Left lung (tissue), 4 donors: ENCODE measurements at regions not wholly inside any gene's neighbourhood (a gene's known extent, or its start where the extent isn't known, plus 50 kb on each side); places are given as distances from the start of the nearest gene placed in this dataset.

Experiments used
- ATAC-seq: fragments of 200-7000 bp; cut with Tn5 transposase; one replicate; pipeline ENCODE4 v1.9.1; 2020; ENCODE audit warnings: moderate library complexity
- DNase-seq, 4 donors: peaks; one replicate each; pipeline ENCODE4 v3.0.0-alpha.2; 2013 to 2020
- H3K27ac ChIP-seq, 2 donors: fragments of 200-600 bp; sonication (generic) in 1 of 2; one replicate each; pipeline versions ENCODE4 v1.5.0 to v1.8.0; 2020 to 2021
- H3K27me3 ChIP-seq, 2 donors: fragments of 200-600 bp; sonication (generic) in 1 of 2; one replicate each; pipeline versions ENCODE4 v1.5.0 to v1.8.0; 2020 to 2021
- H3K36me3 ChIP-seq, 2 donors: fragments of 200-600 bp; sonication (generic) in 1 of 2; one replicate each; pipeline versions ENCODE4 v1.5.0 to v1.8.0; 2020 to 2021
- H3K4me1 ChIP-seq, 2 donors: fragments of 200-600 bp; one replicate each; pipeline ENCODE4 v1.8.0; 2021
- H3K4me3 ChIP-seq, 2 donors: fragments of 200-600 bp; sonication (generic) in 1 of 2; one replicate each; pipeline versions ENCODE4 v1.5.0 to v1.8.0; 2020 to 2021; ENCODE audit warnings: mild to moderate bottlenecking in 1 of 2
- H3K9me3 ChIP-seq, 2 donors: fragments of 200-600 bp; sonication (generic) in 1 of 2; one replicate each; pipeline versions ENCODE4 v1.5.0 to v1.8.0; 2020 to 2021
- intact Hi-C, 2 donors: fragments of 100-400 bp; cut with DNase I; formaldehyde crosslinking; loops; one replicate each; pipeline versions ENCODE4 v1.11.2 to v1.14.2; 2022
- TF ChIP-seq, protein P1 (sequence below), 2 donors: fragments of 200-600 bp; sonication (generic) in 1 of 2; IDR thresholded peaks; one replicate each; pipeline versions ENCODE4 v1.5.0 to v1.8.0; 2021; ENCODE audit warnings: antibody characterized with exemption in 2 of 2
- donor health status: DM: no; HTN: yes; CAD: no.
- donor health status: DM: no; HTN: no; CAD: no.

- ATAC-seq, result no peak
- Histone ChIP-seq H3K27me3 (no peaks in the 10 kb centered on the region), H3K27ac (no peak overlapping the region), H3K36me3 (no peaks in the 10 kb centered on the region), H3K4me3 (no peak overlapping the region), H3K4me1 (no peaks in the 10 kb centered on the region), H3K9me3 (peaks cover 0 to 2% of the 10 kb centered on the region in 2 donors)
- DNase-seq, result no peak
- TF ChIP-seq, protein P1, sequence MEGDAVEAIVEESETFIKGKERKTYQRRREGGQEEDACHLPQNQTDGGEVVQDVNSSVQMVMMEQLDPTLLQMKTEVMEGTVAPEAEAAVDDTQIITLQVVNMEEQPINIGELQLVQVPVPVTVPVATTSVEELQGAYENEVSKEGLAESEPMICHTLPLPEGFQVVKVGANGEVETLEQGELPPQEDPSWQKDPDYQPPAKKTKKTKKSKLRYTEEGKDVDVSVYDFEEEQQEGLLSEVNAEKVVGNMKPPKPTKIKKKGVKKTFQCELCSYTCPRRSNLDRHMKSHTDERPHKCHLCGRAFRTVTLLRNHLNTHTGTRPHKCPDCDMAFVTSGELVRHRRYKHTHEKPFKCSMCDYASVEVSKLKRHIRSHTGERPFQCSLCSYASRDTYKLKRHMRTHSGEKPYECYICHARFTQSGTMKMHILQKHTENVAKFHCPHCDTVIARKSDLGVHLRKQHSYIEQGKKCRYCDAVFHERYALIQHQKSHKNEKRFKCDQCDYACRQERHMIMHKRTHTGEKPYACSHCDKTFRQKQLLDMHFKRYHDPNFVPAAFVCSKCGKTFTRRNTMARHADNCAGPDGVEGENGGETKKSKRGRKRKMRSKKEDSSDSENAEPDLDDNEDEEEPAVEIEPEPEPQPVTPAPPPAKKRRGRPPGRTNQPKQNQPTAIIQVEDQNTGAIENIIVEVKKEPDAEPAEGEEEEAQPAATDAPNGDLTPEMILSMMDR (IDR thresholded peaks at IDR 0.05), result no peak
- intact Hi-C loops, result no loop called here
These were observed 1347.4 kb upstream of the PIK3C3 start for GRCh38 chr18:40607542-40608148.

DNA sequence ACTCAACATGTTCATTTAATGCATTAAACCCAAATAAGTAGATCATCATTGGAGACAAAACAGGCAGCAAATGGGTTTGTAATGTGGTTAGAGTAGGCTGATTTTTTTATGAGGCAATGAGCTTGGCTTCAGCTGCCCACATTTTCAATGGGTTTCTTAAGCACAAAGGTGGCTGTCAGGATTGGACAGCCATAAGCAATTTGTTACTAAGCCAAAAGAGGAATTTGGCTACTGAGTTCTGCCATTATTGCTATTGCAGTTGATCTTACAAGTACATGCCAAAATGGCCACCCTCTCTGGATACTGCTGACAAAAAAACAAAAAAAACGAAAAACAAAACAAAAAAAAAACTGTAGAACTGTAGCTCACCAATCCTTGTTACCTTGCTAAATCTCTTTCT, 1348.0 kb upstream of the PIK3C3 start:
- DNase-seq, result no peak
- Histone ChIP-seq H3K36me3 (no peaks in the 10 kb centered on the region), H3K27ac (no peak overlapping the region), H3K4me1 (no peaks in the 10 kb centered on the region), H3K4me3 (no peak overlapping the region), H3K27me3 (no peaks in the 10 kb centered on the region), H3K9me3 (peaks cover 0 to 2% of the 10 kb centered on the region in 2 donors)
- intact Hi-C loops, result no loop called here
- no peak for ATAC-seq
- TF ChIP-seq, protein P1 (IDR thresholded peaks at IDR 0.05), result no peak

- H3K4me3 ChIP-seq, result no peak overlapping the region
- no peaks in the 10 kb centered on the region for H3K36me3 ChIP-seq
- DNase-seq, result peak in 1 of 4 donors; percentile 46
- TF ChIP-seq, protein P1 (IDR thresholded peaks at IDR 0.05), result no peak
- H3K27ac ChIP-seq, result no peak overlapping the region
- H3K9me3 ChIP-seq, result no peaks in the 10 kb centered on the region
- no peaks in the 10 kb centered on the region for H3K27me3 ChIP-seq
- H3K4me1 ChIP-seq, result no peaks in the 10 kb centered on the region
- ATAC-seq, result no peak
- intact Hi-C loops, result no loop called here
These were observed 1371.4 kb upstream of the PIK3C3 start for GRCh38 chr18:40583671-40584070.

- Histone ChIP-seq H3K27me3 (no peaks in the 10 kb centered on the region), H3K4me3 (no peak overlapping the region), H3K27ac (no peak overlapping the region), H3K4me1 (no peaks in the 10 kb centered on the region), H3K36me3 (no peaks in the 10 kb centered on the region), H3K9me3 (no peaks in the 10 kb centered on the region)
- no peak for DNase-seq
- intact Hi-C loops, result no loop called here
- no peak for ATAC-seq
- TF ChIP-seq, protein P1 (IDR thresholded peaks at IDR 0.05), result no peak
These were observed 1372.9 kb upstream of the PIK3C3 start for GRCh38 chr18:40582105-40582504.

DNA sequence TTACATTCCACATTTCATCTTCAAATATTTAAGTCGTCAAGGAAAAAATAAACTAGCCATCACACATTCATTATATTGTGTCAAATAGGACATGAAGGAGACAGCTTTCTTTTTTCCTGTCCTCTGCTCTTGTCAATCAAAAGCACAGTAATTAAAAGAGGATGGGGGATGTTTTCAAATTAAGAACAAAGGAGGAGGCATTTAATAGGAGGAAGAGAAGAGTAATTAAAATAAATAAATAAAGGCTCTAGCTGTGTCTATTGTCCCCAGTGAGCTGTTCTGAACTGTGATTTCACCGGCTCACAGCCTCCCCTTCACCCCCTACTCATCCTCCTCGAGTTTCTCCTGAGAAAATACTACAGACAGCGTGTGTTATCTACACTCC, 1377.1 kb upstream of the PIK3C3 start:
- DNase-seq (no peak), ATAC-seq (no peak)
- intact Hi-C loops, result no loop called here
- H3K4me1 ChIP-seq, result no peaks in the 10 kb centered on the region
- no peak overlapping the region for H3K4me3 ChIP-seq
- H3K27ac ChIP-seq, result no peak overlapping the region
- H3K9me3 ChIP-seq, result no peaks in the 10 kb centered on the region
- H3K36me3 ChIP-seq, result no peaks in the 10 kb centered on the region
- TF ChIP-seq, protein P1 (IDR thresholded peaks at IDR 0.05), result no peak
- H3K27me3 ChIP-seq, result no peaks in the 10 kb centered on the region
